GM19328 (cell line): ENCODE measurements at regions not wholly inside any gene's neighbourhood (a gene's known extent, or its start where the extent isn't known, plus 50 kb on each side); places are given as distances from the start of the nearest gene placed in this dataset.
A peak's percentile ranks its signal among the peaks of the same experiment; 100 is the strongest.
"Not testable (repeated sequence)": the region's sequence is repeated elsewhere in the genome, so short reads cannot be mapped to it uniquely, and the experiment has no call there.

ENCODE experiments used
- ATAC-seq: cut with Tn5 transposase; IDR thresholded peaks from one replicate; pipeline ENCODE4 v1.9.1; 2021; ENCODE audit warnings: mild to moderate bottlenecking, moderate library complexity; ENCODE audit not compliant: unreplicated experiment

DNA sequence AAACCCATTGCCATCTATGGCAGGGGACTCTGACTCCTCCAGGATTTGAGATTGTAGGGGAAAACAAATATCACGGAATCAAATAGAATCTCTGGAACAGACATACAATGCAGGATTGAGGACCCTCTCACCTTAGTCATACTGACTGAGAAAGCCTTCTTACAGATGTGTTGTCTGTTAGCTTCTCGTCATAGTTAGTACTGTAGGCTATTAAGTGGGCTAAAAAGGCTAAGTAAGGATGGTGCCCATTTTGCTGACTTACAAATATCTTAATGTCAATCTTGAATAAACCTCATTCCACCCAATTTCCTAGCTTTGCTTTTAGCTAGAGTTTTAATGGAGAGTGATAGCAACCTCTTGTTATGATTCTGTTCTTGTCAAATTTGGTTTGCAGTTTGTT, 352.4 kb downstream of the QKI start:
- ATAC-seq = no peak

DNA sequence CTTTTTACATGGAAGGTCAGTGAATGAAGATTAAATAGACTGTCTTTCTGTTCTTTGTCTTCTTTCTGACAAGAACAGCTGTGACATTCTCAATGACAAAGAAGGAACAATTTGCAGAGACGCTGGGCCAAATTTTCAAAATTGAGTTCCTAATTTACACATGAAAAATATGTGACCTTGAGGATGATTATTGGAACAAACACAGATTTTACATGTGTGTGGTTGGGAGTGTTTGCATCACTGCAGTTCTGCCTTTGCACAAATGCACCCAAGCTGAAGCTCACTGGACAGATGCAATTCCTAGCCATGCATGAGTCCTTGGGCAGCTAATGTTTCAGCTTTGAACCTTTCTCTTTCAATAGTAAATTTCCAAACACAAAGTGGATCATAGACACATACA, 350.8 kb downstream of the QKI start:
- no peak for ATAC-seq

DNA sequence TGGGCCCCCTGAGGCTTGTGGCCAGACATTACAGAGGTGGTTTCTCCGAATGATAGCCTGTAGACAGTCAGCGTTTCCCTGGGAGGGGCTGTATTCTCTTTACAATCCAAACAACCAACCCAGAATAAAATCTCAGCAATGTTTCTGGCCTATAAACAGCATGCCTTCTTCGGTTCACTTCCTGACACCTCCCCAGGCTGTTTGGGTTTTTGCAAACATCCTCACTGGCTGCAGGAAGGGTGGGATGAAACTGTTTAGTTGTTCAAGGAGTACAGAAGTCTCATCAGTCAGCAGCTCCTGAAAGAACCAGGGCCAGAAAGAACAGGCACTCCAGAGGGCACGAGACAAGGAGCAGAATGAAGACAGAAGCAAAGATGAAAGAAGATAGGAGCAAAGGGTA, 350.0 kb downstream of the QKI start:
- no peak for ATAC-seq

DNA sequence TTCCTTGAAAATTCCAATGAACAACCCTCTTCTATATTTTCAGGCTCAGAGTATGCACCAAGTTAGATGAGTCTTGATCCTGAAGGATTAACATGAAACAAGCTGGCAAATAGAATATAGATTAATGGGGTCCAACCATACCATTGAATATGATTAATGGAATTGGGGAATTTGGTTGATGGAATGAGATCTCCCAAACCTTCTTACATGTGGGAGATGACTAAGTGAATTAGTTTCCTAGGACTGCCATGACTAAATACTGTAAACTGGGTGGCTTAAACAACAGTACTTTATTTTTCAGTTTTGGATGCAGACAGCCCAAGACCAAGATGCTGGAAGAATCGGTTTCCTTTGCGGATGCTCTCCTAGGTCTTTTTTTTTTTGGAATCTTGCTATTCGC, 347.0 kb downstream of the QKI start:
- no peak for ATAC-seq

DNA sequence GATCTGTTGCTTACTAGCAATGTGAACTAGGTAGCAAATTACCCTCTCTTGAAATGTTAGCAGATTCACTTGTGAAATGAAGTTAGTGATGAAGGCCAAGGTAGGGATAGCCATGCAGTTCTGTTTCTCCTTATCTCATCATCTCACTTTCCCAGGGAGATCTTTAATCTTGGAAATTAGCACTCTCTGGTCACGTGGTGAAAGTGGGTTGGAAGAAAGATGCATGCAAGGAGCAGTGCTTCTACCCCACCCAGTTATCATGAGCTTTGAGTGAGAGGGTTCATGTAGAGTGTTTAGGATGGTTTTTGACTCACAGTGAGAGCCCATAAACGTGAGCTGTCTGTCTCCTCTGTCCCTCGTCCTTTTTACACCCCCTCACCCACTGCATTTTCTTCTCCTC, 346.3 kb downstream of the QKI start:
- no peak for ATAC-seq

DNA sequence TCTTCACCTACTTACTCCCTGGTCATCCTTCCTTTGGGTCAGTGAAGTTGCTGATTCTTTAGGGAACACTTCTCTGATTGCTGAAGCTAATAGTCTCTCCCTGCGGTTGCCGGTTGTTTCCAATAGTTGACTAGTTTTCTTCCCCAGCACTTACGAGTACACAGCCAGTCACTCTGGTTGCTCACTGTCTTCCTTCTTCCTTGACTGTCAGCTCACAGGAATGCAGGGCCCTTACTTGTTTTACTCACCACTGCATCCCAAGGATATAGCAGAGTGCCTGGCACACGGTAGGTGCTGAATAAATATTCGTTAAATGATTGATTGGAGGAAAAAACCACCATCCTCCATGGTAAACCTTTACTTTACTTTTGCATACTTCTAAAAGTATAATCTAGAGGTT, 345.0 kb downstream of the QKI start:
- no peak for ATAC-seq

DNA sequence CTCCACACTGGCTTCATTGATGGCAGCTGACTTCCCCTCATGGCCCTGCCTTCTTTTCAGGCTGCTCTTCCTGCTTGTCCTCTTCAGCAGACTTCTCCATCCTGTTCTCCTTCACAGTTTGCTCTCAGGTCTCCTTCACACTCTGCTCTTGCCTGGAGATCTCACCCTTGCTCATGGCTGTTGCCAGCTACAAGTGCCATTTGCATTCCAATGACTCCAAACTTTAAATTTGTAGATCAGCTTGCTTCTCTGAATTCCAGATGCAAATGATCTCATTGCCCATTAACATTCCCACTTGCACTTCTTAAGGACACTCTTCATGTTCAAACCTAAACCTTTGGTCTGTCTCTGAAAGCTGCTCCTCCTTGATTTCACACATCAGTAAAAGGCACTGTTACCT, 343.0 kb downstream of the QKI start:
- no peak for ATAC-seq

DNA sequence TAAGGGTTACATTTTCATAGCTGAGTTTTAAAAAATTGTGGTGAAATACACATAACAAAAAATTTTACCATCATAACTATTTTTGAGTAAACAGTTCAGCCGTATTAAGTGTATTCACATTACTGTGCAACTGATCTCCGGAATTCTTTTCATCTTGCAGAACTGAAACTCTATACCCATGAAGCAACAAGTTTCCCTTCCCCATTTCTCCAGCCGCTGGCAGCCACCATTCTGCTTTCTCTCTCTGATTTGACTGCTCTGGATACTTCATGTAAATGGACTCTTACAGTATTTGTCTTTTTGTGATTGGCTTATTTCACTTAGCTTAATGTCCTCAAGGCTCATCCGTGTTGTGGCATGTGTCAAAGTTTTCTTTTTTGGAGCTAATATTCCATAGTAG, 341.6 kb downstream of the QKI start:
- peak; percentile 100 for ATAC-seq

DNA sequence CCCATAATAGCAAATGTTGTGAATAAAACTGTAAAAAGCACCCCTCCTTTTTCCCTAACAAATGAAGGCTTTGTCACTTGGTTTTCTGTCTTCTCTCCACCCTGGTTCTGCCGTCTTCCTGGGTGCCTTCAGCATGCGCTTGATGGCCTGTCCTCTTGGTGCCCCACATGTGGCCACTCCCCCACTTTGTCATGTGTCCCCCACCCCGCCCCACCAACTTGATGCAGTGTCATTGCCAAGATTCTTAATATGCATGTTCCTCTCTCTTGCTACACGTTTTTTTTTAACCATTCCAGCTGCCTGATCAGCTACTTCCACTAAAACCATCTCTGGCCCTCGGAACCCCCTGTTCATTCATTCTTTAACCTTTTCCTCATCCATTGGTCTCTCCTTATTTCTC, 340.3 kb downstream of the QKI start:
- no peak for ATAC-seq

DNA sequence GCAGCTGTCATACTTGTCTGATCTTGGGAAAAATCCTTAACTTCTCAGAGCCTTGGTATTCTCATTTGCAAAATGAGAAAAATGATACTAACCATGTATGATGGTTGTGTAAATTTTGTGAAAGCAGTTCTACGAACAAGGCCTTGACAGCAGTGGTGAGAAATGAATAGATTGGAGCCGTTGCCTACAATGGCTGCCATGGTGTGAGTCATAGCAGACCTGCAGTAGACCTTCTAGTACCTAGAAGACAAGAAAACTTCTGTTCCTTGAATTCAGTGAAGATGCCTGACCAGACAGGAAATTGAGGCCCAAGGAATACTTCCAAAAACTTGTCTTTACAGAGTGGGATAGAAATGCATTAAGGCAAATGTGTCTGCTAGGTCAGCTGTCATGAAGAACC, 338.9 kb downstream of the QKI start:
- no peak for ATAC-seq

DNA sequence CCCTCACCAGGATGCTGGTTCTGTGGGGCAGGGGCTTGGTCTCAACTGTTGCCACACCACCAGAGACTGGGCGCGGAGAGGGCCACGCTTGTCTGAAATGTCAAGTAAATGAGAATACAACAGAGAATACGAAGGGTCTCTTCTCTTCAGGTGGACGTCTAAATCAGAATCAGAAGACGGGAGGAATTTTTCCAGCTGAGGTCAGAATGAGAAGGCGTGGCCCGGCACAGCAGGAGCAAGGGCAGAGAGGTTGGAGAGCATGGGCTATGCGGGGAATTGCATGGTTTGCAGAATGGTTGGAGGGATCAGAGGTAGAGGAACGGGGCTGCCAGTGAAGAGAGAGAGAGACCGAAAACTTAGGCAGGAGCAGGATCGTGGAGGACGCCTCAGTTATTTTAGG, 337.9 kb downstream of the QKI start:
- no peak for ATAC-seq

DNA sequence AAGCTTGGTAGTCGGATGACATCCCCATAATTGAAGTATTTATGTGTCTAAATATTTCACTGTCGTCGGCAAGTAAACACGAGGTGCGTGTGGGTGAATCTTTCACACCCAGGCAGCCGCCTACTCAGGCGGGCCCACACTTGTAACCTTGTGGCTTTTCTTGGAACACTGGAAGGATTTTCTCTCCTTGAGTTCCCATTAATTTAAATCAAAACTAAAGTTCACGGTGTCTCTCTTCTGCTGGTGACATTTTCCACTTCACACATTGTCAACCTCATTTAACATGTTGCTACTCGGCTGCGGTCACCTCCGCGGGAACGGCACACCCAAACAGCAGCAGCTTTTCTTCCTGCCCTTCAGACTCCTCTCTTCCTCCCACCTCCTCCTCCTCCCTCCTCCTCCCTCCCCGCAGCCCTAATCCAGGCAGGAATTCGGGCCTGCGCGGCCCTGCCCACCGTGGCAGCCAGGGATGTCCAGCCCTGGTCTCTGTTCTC, 336.6 kb downstream of the QKI start:
- no peak for ATAC-seq

DNA sequence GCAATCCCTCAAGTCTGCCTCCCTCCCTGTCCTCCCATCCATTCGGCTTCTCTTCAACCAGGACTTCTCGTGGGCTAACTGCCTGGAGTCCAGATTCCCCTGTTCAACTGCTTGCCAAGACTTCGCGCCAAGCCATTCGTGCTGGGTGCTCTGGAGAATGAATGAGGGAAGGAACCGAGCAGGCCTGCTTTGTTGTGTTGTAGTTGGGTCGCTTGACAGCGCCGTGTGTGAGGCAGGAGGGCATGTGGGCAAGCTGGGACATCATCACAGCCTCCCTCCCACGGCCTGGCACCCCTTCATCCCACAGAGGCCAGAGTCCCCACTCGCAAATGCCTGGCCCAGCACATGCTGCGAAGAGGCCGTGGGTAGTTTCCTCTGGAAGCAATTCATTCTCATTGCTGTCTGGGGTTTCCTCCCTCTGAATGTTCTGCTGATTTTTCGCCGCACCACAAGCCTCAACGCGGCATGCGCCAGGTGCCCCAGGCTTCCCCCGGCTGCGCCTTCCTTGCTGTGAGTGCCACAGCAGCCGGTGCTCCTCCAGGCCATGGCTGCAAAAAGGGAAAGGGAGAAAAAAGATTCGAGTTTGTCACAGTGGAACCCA, 336.0 kb downstream of the QKI start:
- no peak for ATAC-seq

DNA sequence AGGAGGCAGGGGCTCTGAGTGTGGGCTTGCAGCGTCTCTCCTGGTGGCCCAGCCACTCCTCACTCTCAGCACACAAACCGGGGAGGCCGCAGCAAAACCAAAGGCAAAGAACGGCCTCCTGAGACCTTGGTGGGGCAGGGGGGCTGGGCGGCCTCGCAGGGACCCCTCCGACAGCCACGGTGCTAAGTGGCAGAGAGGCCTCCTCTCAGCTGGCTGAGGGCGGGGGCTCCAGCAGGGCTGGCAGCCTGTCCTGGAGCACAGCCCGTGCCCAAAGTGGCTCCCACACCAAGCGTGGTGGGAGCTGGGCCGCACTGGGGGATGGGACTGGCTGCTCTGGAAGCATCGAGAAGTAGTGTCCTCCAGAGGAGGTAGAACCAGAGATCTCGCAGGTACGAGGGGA, 334.4 kb downstream of the QKI start:
- ATAC-seq = no peak

DNA sequence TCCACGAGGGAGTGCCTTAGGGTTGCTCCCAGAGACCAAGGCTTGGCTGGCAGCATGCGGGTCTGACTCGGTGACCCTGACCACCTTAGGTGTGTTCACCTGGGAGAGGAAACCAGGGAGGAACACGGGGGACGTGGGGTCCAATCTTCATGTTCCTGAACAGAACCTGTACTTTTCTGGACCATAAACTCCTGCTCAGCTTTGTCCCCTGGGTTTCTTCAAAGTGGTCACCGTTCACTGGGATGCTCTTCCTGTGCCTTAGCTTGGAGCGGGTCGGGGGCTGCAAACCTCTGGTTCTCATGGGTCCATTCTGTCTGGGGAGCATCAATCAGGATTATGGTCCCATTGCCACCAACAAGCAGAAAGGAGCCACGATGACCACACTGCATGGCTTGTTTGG, 333.5 kb downstream of the QKI start:
- no peak for ATAC-seq

DNA sequence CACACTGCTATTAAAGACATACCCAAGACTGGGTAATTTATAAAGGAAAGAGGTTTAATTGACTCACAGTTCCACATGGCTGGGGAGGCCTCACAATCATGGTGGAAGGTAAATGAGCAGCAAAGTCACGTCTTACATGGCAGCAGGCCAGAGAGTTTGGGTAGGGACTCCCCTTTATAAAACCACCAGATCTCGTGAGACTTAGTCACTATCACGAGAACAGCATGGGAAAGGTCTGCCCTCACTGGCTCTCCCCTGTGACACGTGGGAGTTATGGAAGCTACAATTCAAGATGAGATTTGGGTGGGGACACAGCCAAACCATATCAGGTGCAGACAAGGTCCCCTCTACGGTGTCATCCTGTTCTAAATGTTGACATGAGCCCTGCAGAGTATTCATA, 332.5 kb downstream of the QKI start:
- not testable (repeated sequence) for ATAC-seq

DNA sequence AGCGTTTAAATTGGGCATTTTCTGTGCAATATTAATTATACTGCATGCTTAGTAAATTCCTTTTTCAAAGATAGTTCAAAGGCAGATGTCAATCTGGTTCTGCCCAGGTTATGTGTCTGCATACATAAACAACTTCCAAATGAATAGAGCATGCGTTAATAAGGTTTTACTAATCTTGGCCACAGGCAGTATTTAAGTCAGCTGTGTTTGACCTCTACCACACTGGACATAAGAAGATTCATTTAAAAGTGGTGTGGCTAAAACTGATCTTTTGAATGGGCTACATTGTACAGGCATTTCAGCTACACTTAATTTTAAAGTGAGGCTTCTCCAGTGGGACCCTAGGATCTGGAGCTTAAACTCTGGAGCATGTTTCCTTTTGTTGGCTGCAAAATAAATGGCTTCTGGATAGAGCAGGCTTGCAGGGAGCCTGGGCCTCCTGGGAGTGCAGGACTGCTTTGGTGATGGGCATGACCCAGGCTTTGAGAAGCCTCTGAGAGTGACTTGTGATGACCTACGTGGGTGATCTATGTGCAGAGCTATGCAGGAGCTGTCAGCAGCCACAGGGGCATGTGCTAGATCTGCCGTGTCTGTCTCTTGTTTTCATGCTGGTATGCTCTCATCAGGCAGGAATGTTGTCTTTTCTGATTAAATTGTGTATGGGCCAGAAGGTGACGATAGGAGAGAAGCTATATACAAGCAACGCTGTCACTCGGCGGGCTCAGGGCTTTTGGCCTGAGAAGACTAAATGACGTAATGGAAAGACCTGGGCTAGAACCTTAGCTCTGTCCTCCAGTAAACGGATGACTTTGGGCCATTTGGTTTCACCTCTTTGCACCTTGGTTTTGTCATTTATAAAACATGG, 331.2 kb downstream of the QKI start:
- ATAC-seq = no peak

DNA sequence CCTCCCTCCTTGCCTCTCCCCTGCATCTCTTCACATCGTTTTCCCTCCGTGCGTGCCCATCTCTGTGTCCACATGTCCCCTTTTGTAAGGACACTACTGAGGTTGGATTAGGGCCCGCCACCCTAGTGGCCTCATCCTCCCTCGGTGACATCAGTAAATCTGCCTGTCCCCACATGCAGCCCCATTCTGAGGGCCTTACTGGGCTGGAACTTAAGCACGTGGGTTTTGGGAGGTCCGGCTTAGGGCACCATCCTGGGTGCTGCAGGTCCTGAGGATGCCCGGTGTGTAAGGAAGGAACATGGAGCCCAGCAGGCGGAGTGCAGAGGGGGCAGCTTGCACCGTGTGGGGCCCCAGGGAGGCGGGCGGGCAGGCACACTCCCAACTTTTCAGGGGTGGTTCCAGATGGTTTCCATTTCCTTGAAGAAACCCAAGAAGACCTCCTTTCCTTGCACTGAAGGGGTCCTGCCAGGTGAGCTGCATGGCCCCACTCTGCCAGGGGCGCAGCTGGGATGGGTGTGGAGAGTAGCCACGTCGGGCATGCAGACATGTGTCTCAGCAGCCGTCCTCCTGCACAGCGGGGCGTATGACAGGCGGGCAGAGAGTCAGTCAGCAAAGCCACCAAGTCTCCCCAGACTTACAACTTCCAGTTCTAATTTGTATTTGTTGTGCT, 329.9 kb downstream of the QKI start:
- ATAC-seq = no peak

DNA sequence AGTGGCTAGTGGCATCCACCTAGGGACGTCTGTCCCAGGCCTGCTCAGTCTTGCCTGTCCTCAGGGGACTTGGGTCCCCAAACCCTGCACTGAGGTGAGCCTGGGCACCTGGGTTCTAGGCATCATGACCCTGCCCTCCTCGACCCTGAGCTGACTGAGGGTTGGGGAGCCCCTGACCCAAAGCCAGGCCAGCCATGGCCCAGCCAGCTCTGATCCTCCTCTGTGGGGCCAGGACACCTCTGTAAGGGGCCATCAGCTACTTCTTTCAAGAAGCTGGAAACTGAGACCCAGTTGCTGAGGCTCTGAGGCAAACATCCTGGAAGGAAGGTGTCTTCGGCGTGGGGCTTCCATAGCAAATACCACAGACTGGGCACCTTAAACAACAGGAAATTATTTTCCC, 329.3 kb downstream of the QKI start:
- ATAC-seq = no peak

DNA sequence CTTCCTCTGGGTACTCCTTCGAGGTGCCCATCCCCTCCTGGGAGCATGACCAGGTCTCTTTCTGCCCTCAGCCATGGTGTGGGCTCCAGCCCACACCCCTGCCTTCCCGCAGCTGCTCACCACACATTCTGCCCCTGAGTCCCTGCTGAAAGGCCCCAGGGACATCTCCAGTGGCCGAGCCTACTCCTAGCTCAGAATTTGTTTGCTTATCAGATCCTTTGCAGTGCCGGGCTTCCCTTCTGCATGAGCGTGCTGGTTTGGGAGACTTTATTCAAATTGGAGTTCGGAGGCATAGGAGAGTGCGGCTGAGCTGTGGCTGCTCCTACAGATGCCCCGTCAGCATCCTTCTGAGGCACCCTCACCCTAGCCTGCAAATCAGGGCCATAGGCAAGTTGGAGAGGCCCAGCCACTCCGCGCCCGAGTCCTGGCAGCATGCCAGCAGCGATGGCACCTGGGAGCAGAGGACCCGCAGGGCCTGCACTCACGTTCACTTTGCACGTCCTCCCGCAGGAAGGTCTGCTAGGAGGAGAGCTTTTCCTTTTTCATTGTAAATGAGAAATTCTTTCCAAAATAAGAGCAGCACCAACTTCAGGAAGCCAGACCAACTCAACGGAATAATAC, 327.3 kb downstream of the QKI start:
- ATAC-seq = no peak

DNA sequence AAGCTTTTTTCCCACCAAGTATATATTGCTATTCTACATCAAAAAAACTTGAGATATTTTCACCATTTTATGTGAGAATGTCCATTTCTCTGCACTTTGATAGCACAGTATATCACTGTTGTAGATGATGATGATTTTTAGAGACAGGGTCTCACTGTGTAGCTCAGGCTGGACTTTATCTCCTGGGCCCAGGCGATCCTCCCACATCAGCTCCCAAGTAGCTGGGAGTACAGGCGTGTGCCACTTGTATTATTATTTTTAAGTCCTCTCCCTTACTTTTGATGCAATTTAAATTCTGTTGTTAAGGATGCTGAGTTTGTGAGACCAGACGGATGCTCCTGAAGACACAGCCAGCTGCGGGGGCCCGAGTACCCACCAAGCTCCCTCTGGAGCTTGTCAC, 326.8 kb downstream of the QKI start:
- ATAC-seq = no peak

DNA sequence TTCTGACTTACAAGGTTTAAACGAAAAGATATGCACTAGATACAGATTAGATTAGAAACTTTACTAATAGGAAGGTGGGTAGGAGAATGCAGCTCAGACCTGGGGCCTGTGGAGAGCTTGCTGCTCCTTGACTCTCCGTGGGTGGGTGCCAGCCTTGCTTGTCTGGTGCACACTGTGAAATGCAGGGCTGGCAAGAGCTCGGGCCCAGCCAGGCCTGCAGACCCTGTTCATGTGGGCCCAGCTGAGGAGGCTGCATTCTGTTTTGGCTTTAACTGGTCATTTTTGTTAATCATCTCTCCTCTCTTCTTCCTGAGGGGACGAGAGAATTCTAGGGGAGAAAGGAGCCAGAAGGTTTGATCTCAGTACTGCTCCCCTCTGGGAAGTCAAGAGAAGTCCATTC, 325.4 kb downstream of the QKI start:
- no peak for ATAC-seq
